ENCODE measurements at regions not wholly inside any gene's neighbourhood (a gene's known extent, or its start where the extent isn't known, plus 50 kb on each side); places are given as distances from the start of the nearest gene placed in this dataset.
A peak's percentile ranks its signal among the peaks of the same experiment; 100 is the strongest.

DNA sequence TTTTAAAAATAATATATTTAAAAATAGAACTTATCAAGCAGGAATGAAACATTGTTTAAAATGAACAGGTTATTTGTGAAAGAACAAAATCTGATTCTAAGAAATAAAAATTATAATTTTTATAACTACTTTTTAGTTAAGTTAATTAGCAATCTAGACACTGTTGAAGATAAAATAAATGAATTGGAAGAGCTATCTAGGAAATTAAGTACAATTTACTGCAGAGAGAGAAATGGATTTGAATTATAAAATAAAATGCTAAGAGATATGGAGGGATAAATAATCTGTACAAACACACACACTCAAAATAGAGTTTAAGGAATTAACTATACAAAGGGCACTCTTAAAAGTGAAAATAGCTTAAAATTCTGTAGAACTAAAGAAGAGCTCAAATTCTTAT is 1123.1 kb downstream of the PLA2G4A start:
- TF ChIP-seq POLR2A (IDR thresholded peaks at IDR 0.05) = no peak
- TF ChIP-seq, protein P1, sequence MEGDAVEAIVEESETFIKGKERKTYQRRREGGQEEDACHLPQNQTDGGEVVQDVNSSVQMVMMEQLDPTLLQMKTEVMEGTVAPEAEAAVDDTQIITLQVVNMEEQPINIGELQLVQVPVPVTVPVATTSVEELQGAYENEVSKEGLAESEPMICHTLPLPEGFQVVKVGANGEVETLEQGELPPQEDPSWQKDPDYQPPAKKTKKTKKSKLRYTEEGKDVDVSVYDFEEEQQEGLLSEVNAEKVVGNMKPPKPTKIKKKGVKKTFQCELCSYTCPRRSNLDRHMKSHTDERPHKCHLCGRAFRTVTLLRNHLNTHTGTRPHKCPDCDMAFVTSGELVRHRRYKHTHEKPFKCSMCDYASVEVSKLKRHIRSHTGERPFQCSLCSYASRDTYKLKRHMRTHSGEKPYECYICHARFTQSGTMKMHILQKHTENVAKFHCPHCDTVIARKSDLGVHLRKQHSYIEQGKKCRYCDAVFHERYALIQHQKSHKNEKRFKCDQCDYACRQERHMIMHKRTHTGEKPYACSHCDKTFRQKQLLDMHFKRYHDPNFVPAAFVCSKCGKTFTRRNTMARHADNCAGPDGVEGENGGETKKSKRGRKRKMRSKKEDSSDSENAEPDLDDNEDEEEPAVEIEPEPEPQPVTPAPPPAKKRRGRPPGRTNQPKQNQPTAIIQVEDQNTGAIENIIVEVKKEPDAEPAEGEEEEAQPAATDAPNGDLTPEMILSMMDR (IDR thresholded peaks at IDR 0.05) = no peak
- H3K4me3 ChIP-seq = no peak overlapping the region
- ATAC-seq (no peak), DNase-seq (no peak)
- no peak overlapping the region for H3K27ac ChIP-seq
- H3K27me3 ChIP-seq = no peaks in the 10 kb centered on the region
- intact Hi-C loops (cut with DNase I) = no loop called here
- no peaks in the 10 kb centered on the region for H3K9me3 ChIP-seq
- H3K36me3 ChIP-seq = no peaks in the 10 kb centered on the region
- H3K4me1 ChIP-seq = peaks cover 0 to 16% (median 6%) of the 10 kb centered on the region in 4 donors

DNA sequence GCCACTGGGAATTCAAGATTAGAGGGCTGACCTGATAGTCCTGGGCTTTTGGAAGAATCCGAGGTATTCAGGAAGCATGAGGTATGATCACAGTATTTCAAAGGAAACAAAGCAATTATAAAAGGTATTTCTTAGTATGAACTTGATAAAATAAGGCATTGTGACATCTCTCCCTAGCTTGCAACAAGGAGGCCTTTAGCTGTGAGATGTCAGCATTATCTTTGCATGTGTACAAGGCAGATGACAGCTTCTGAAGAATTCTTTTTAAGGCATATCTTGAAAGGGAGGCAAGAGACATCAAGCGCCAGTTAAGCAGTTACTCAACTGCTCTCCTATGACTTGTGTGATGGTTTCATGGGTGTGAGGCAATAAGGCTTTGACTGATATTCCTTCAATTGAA is 1123.7 kb downstream of the PLA2G4A start:
- no peaks in the 10 kb centered on the region for H3K36me3 ChIP-seq
- WGBS (ENCODE audit: insufficient coverage, low coverage, low lambda C conversion rate, missing lambda C conversion rate) = 70% methylated on average over 2 of the region's 2 CpGs
- TF ChIP-seq POLR2A (IDR thresholded peaks at IDR 0.05) = no peak
- TF ChIP-seq, protein P1 (IDR thresholded peaks at IDR 0.05) = no peak
- ATAC-seq (no peak), DNase-seq (no peak)
- intact Hi-C loops (cut with DNase I) = no loop called here
- peaks cover 0 to 18% (median 6%) of the 10 kb centered on the region in 4 donors for H3K4me1 ChIP-seq
- H3K4me3 ChIP-seq = no peak overlapping the region
- no peak overlapping the region for H3K27ac ChIP-seq
- H3K9me3 ChIP-seq = no peaks in the 10 kb centered on the region
- H3K27me3 ChIP-seq = no peaks in the 10 kb centered on the region

DNA sequence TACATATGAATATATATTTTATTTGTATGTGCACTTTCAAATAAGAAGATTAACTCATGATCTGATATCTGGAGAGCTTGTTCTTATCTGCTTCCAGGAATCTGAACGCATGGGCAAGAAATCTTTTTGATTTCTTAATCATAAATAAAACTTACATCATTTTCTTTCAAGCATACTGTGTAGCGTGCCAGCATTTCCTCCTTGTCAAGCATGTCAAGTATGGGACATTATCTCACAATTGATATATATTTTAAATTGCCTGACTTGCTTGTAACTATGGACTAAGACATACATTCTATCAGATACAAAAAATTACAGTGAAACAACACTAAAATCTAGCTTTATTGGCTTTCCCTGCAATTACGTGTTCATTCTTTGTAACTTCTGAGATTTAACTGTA is 1128.2 kb downstream of the PLA2G4A start:
- H3K27me3 ChIP-seq = no peaks in the 10 kb centered on the region
- TF ChIP-seq, protein P1 (IDR thresholded peaks at IDR 0.05) = no peak
- no peak for TF ChIP-seq POLR2A (IDR thresholded peaks at IDR 0.05)
- no peaks in the 10 kb centered on the region for H3K36me3 ChIP-seq
- WGBS (ENCODE audit: insufficient coverage, low coverage, low lambda C conversion rate, missing lambda C conversion rate) = 41% methylated on average over 3 of the region's 3 CpGs
- no peak for ATAC-seq
- intact Hi-C loops (cut with DNase I) = no loop called here
- no peak overlapping the region for H3K27ac ChIP-seq
- peaks cover 0 to 22% (median 5%) of the 10 kb centered on the region in 4 donors for H3K4me1 ChIP-seq
- H3K4me3 ChIP-seq = no peak overlapping the region
- H3K9me3 ChIP-seq = no peaks in the 10 kb centered on the region
- DNase-seq = no peak

DNA sequence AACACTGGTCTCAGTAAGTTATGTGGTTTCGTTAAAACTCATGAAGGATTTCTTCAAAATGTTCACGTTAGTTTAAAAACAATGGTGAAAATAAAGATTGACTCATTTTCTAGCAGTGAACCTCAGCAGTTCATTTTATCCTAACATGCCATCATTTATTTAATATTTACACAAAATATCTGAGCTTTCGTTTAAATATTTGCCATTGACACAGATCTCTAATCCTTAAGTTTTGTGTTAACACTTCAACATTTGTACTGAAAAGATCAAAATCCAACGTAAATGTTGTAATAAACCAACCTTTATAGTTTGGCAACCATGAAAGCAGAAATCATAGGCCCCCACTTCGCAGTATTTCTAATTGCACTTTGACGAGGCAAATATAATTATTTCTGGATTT is 1129.5 kb downstream of the PLA2G4A start:
- H3K4me3 ChIP-seq = no peak overlapping the region
- intact Hi-C loops (cut with DNase I) = no loop called here
- H3K27ac ChIP-seq = no peak overlapping the region
- no peak for DNase-seq
- H3K36me3 ChIP-seq = no peaks in the 10 kb centered on the region
- peaks cover 0 to 22% (median 5%) of the 10 kb centered on the region in 4 donors for H3K4me1 ChIP-seq
- TF ChIP-seq, protein P1 (IDR thresholded peaks at IDR 0.05) = no peak
- no peak for TF ChIP-seq POLR2A (IDR thresholded peaks at IDR 0.05)
- no peaks in the 10 kb centered on the region for H3K27me3 ChIP-seq
- WGBS (ENCODE audit: insufficient coverage, low coverage, low lambda C conversion rate, missing lambda C conversion rate) = 35% methylated on average over 6 of the region's 6 CpGs
- ATAC-seq = peak in 3 of 4 donors; percentile 27 to 61 (median 53)
- H3K9me3 ChIP-seq = no peaks in the 10 kb centered on the region

DNA sequence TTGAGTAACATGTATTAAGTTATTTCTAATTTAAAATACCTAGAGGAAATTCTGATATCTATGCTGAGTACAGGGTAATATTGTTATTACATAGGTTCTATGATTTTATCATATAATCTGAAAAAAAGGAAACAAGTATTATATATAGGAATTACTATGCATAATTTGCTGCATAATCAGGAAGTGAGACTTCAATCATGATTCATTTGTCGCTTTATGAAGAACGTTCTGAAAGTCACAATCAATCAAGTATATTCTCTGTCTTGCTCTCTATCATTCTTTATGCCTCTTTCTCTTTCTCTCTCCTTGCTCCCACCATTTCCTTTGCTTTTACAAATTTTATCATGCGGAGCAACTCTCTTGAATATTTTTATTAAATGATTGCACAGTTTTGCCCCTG is 1130.3 kb downstream of the PLA2G4A start:
- Histone ChIP-seq H3K27me3 (no peaks in the 10 kb centered on the region), H3K36me3 (no peaks in the 10 kb centered on the region), H3K4me3 (no peak overlapping the region), H3K9me3 (no peaks in the 10 kb centered on the region), H3K27ac (no peak overlapping the region), H3K4me1 (peaks cover 0 to 22% (median 5%) of the 10 kb centered on the region in 4 donors)
- intact Hi-C loops (cut with DNase I) = no loop called here
- DNase-seq = no peak
- no peak for TF ChIP-seq POLR2A (IDR thresholded peaks at IDR 0.05)
- TF ChIP-seq, protein P1 (IDR thresholded peaks at IDR 0.05) = no peak
- WGBS (ENCODE audit: insufficient coverage, low coverage, low lambda C conversion rate, missing lambda C conversion rate) = 68% methylated on average over 3 of the region's 3 CpGs
- no peak for ATAC-seq

All from right lobe of liver (tissue), 6 donors.